NCI-H226 (cell line): ENCODE measurements at regions not wholly inside any gene's neighbourhood (a gene's known extent, or its start where the extent isn't known, plus 50 kb on each side); places are given as distances from the start of the nearest gene placed in this dataset.
A peak's percentile ranks its signal among the peaks of the same experiment; 100 is the strongest.
"Not testable (repeated sequence)": the region's sequence is repeated elsewhere in the genome, so short reads cannot be mapped to it uniquely, and the experiment has no call there.

Experiments
- DNase-seq: peaks from one replicate; pipeline ENCODE4 v3.0.0-alpha.2; 2015

- DNase-seq: peak; percentile 7
These were observed 61.9 kb downstream of the HSPA13 start for GRCh38 chr21:14321042-14321441.

- DNase-seq: no peak
These were observed 63.1 kb downstream of the HSPA13 start for GRCh38 chr21:14319805-14320204.

GRCh38 chr21:14318578-14318977 is 64.4 kb downstream of the HSPA13 start:
- no peak for DNase-seq

GRCh38 chr21:14317507-14317906 is 65.4 kb downstream of the HSPA13 start:
- DNase-seq: no peak

GRCh38 chr21:14313300-14313699 is 69.6 kb downstream of the HSPA13 start:
- no peak for DNase-seq

GRCh38 chr21:14312871-14313270 is 70.1 kb downstream of the HSPA13 start:
- no peak for DNase-seq

GRCh38 chr21:14308234-14308633 is 74.7 kb downstream of the HSPA13 start:
- DNase-seq: no peak

GRCh38 chr21:14306126-14306907 is 76.6 kb downstream of the HSPA13 start:
- no peak for DNase-seq

- no peak for DNase-seq
These were observed 79.0 kb downstream of the HSPA13 start for GRCh38 chr21:14303731-14304488.

GRCh38 chr21:14300074-14300473 is 82.9 kb downstream of the HSPA13 start:
- DNase-seq: no peak

GRCh38 chr21:14290576-14290975 is 74.6 kb downstream of the RBM11 start:
- DNase-seq: no peak

GRCh38 chr21:14288922-14289321 is 73.0 kb downstream of the RBM11 start:
- no peak for DNase-seq

- no peak for DNase-seq
These were observed 69.3 kb downstream of the RBM11 start for GRCh38 chr21:14285147-14285761.

GRCh38 chr21:14284481-14284880 is 68.5 kb downstream of the RBM11 start:
- DNase-seq: no peak

- not testable (repeated sequence) for DNase-seq
These were observed 65.4 kb downstream of the RBM11 start for GRCh38 chr21:14281188-14281900.
